Ovary (tissue), 7 donors: ENCODE measurements at regions not wholly inside any gene's neighbourhood (a gene's known extent, or its start where the extent isn't known, plus 50 kb on each side); places are given as distances from the start of the nearest gene placed in this dataset.

ENCODE experiments used
- DNase-seq, 5 donors: peaks; one replicate each; pipeline ENCODE4 v3.0.0-alpha.2; 2019 to 2020
- H3K27ac ChIP-seq, 2 donors: fragments of 200-600 bp; one replicate each; pipeline versions ENCODE4 v1.5.1 to v1.8.0; 2019 to 2022
- H3K27me3 ChIP-seq: fragments of 200-600 bp; one replicate; pipeline ENCODE4 v1.8.0; 2022
- H3K36me3 ChIP-seq: fragments of 200-600 bp; sonication (generic); one replicate; pipeline ENCODE4 v1.5.1; 2019
- H3K4me1 ChIP-seq: one replicate; pipeline ENCODE4 v1.8.1; 2013; ENCODE audit warnings: mild to moderate bottlenecking, moderate library complexity; ENCODE audit not compliant: insufficient read depth
- H3K4me3 ChIP-seq: fragments of 200-600 bp; sonication (generic); one replicate; pipeline ENCODE4 v1.5.1; 2017
- H3K9me3 ChIP-seq, 2 donors: fragments of 200-600 bp in 1 of 2; sonication (generic) in 1 of 2; one replicate each; pipeline versions ENCODE4 v1.5.1 to v1.8.1; 2013 to 2019; ENCODE audit warnings: mild to moderate bottlenecking in 1 of 2, moderate library complexity in 1 of 2
- EP300 ChIP-seq: sonication (generic); formaldehyde crosslinking; IDR thresholded peaks from one replicate; pipeline ENCODE4 v1.6.1; 2017; ENCODE audit warnings: antibody characterized with exemption
- POLR2A ChIP-seq: fragments of 450-650 bp; IDR thresholded peaks from one replicate; pipeline ENCODE4 v1.6.1; 2017; ENCODE audit warnings: antibody characterized with exemption, mild to moderate bottlenecking, moderate library complexity
- WGBS, 3 donors: extraction: QIAGEN DNeasy Blood & Tissue Kit in 1 of 3; methylation state at CpG; one replicate each; pipeline versions ENCODE4 v1.1.5 to v1.1.7; 2013 to 2017; 5-methylcytosine and 5-hydroxymethylcytosine counted together
- intact Hi-C, 4 donors: fragments of 100-400 bp; cut with DNase I; formaldehyde crosslinking; loops; one replicate each; pipeline versions ENCODE4 v1.11.0 to v1.15.1; 2022 to 2023
- TF ChIP-seq, protein P1 (sequence below), 3 donors: fragments of 450-650 bp in 2 of 3; fragments of 200-600 bp in 1 of 3; IDR thresholded peaks; one replicate each; pipeline versions ENCODE4 v1.5.1 to v1.8.0; 2016 to 2022; ENCODE audit warnings: antibody characterized with exemption in 3 of 3, mild to moderate bottlenecking in 1 of 3
- donor health status: DM: no; HTN: no; CAD: no; lungs with moderate emphysema.
- donor health status: DM: no; HTN: no; CAD: no.
- donor health status: Bipolar disorder and iron deficiency.
- donor health status: DM: no; HTN: no; CAD: no.
- donor health status: DM: yes; HTN: yes; CAD: no.

DNA sequence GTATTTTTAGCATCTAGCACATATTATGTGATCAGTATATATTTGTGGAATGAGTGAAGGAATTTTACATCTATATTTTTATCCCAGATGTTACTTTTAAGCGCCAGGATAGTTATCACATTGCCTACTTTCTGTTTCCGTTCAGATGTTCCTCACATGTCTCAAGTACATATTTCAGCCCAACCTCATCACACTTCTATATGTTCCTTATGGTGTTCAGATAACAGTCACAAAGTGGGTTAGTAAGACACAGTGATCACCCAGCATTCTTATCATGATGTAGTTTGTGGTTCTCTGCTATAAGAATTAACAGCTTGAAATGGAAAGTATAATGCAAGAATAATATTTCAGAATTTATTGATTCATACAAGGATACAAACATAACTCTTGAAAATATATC is 170.0 kb upstream of the RASA1 start:
- WGBS, 3 donors: 79 to 86% (median 85%) methylated on average over 2 of the region's 2 CpGs
- no peaks in the 10 kb centered on the region for H3K27me3 ChIP-seq
- H3K36me3 ChIP-seq: no peaks in the 10 kb centered on the region
- intact Hi-C loops: no loop called here
- H3K27ac ChIP-seq: no peak overlapping the region
- H3K4me1 ChIP-seq: no peaks in the 10 kb centered on the region
- no peaks in the 10 kb centered on the region for H3K9me3 ChIP-seq
- TF ChIP-seq EP300: no peak
- TF ChIP-seq POLR2A: no peak
- TF ChIP-seq, protein P1, sequence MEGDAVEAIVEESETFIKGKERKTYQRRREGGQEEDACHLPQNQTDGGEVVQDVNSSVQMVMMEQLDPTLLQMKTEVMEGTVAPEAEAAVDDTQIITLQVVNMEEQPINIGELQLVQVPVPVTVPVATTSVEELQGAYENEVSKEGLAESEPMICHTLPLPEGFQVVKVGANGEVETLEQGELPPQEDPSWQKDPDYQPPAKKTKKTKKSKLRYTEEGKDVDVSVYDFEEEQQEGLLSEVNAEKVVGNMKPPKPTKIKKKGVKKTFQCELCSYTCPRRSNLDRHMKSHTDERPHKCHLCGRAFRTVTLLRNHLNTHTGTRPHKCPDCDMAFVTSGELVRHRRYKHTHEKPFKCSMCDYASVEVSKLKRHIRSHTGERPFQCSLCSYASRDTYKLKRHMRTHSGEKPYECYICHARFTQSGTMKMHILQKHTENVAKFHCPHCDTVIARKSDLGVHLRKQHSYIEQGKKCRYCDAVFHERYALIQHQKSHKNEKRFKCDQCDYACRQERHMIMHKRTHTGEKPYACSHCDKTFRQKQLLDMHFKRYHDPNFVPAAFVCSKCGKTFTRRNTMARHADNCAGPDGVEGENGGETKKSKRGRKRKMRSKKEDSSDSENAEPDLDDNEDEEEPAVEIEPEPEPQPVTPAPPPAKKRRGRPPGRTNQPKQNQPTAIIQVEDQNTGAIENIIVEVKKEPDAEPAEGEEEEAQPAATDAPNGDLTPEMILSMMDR (IDR thresholded peaks at IDR 0.05): no peak
- DNase-seq: no peak
- H3K4me3 ChIP-seq: no peak overlapping the region

DNA sequence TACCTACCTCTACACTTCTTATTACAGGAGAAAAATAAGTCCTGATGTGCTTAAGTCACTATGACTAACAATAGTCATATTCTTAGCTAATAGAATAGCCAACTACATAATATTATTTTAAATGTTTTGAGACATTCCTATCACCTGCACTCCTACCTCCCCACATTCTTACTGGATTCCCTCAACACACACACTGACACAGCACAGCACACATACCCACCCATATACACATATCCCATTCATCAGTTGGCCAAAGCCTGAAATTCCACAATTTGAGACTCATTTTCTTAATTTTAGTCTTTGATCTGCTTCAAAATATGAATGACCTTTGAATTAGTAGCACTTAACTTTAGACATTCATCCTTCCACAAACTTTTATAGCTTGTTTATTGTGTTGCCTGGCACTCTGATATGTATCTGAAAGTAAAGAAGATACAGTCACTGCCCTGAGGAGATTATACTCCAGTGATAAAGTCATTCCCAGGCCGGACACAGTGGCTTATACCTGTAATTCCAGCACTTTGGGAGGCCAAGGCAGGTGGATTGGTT is 168.3 kb upstream of the RASA1 start:
- Histone ChIP-seq H3K27me3 (no peaks in the 10 kb centered on the region), H3K4me1 (no peaks in the 10 kb centered on the region), H3K27ac (no peak overlapping the region), H3K9me3 (no peaks in the 10 kb centered on the region), H3K4me3 (no peak overlapping the region), H3K36me3 (no peaks in the 10 kb centered on the region)
- DNase-seq: no peak
- TF ChIP-seq EP300 (no peak), POLR2A (no peak)
- TF ChIP-seq, protein P1 (IDR thresholded peaks at IDR 0.05): no peak
- intact Hi-C loops: no loop called here
- 67 to 83% (median 71%) methylated on average over 1 of the region's 1 CpG for WGBS, 3 donors

DNA sequence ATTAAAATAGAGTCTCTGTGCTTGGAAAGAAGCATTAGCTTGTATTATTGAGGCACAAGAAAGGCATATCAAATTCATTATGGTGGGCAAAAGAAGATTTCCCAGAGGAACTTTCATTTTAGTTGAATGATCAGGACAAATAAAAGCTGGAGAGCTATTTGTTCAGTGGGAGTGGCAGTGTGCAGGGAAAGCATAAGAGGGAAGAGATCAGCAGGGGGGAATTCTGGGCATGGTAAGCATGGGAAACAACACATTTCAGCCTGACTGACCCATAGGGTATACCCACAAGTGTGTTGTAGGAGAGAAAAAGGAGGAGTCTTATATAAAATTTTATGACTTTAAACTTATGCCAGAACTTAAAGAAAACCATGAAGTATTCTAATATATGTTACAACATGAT is 167.7 kb upstream of the RASA1 start:
- TF ChIP-seq, protein P1 (IDR thresholded peaks at IDR 0.05): no peak
- no peak for TF ChIP-seq EP300
- no peak for DNase-seq
- H3K27me3 ChIP-seq: no peaks in the 10 kb centered on the region
- H3K27ac ChIP-seq: no peak overlapping the region
- intact Hi-C loops: no loop called here
- H3K4me1 ChIP-seq: no peaks in the 10 kb centered on the region
- H3K36me3 ChIP-seq: no peaks in the 10 kb centered on the region
- H3K9me3 ChIP-seq: no peaks in the 10 kb centered on the region
- H3K4me3 ChIP-seq: no peak overlapping the region

DNA sequence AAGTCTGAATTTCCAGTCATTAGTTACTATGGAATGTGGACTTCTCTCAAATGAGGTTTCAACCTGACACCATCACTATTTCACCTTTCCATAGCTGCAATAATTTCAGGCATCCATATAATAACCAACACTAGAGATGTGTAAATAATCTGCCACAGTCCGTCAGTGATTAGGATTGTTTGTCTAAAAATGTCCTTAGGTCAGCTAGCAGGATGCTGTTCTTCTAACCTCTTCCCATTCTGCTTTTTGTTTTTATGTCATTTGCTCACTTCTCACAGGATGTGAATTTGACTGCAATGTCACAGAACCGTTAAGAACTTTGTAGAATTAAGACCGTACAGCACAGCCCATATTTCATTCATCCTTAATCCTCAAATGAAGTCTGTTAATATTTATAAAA is 166.4 kb upstream of the RASA1 start:
- Histone ChIP-seq H3K9me3 (no peaks in the 10 kb centered on the region), H3K4me1 (no peaks in the 10 kb centered on the region), H3K27me3 (no peaks in the 10 kb centered on the region), H3K27ac (no peak overlapping the region), H3K4me3 (no peak overlapping the region), H3K36me3 (no peaks in the 10 kb centered on the region)
- intact Hi-C loops: no loop called here
- TF ChIP-seq POLR2A: no peak
- TF ChIP-seq, protein P1 (IDR thresholded peaks at IDR 0.05): no peak
- TF ChIP-seq EP300: no peak
- WGBS, 3 donors: 16 to 31% (median 16%) methylated on average over 3 of the region's 3 CpGs
- no peak for DNase-seq

DNA sequence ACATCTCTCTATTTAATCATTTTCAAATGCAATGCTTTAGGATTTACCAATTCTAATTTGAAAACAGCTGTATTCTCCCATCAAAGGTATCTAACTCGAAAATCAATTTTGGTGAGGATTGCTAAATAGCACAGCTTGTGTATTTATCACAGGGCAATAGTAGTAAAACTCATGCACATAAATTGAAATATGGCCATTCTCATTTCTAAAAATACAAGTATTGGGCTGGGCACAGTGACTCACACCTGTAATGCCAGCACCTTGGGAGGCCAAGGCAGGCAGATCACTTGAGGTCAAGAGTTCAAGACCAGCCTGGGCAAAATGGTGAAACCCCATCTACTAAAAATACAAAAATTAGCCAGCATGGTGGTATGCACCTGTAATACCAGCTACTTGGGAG is 164.8 kb upstream of the RASA1 start:
- WGBS, 3 donors: 86 to 96% (median 95%) methylated on average over 1 of the region's 1 CpG
- TF ChIP-seq, protein P1 (IDR thresholded peaks at IDR 0.05): no peak
- no peak for TF ChIP-seq POLR2A
- TF ChIP-seq EP300: no peak
- H3K27me3 ChIP-seq: no peaks in the 10 kb centered on the region
- DNase-seq: no peak
- H3K4me1 ChIP-seq: no peaks in the 10 kb centered on the region
- no peaks in the 10 kb centered on the region for H3K9me3 ChIP-seq
- H3K27ac ChIP-seq: no peak overlapping the region
- intact Hi-C loops: no loop called here
- H3K4me3 ChIP-seq: no peak overlapping the region
- H3K36me3 ChIP-seq: no peaks in the 10 kb centered on the region
